HG03442 (cell line): ENCODE measurements at regions not wholly inside any gene's neighbourhood (a gene's known extent, or its start where the extent isn't known, plus 50 kb on each side); places are given as distances from the start of the nearest gene placed in this dataset.
"Not testable (repeated sequence)": the region's sequence is repeated elsewhere in the genome, so short reads cannot be mapped to it uniquely, and the experiment has no call there.

Experiments
- ATAC-seq: cut with Tn5 transposase; IDR thresholded peaks from one replicate; pipeline ENCODE4 v1.9.1; 2021; ENCODE audit warnings: mild to moderate bottlenecking, moderate library complexity; ENCODE audit not compliant: unreplicated experiment

- ATAC-seq, result not testable (repeated sequence)
Observed at GRCh38 chr3:72028726-72029125, 243.8 kb upstream of the PROK2 start.

DNA sequence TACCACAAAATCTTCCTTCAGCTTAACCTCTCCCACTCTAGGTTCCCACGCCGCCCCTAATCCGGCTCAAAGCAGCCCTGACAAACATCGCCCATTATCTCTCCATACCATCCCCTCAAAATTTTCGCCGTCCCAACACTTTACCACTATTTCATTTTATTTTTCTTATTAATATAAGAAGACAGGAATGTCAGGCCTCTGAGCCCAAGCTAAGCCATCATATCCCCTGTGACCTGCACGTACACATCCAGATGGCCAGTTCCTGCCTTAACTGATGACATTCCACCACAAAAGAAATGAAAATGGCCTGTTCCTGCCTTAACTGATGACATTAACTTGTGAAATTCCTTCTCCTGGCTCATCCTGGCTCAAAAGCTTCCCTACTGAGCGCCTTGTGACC lies 243.4 kb upstream of the PROK2 start:
- ATAC-seq, result not testable (repeated sequence)

- ATAC-seq, result not testable (repeated sequence)
Observed at GRCh38 chr3:72027728-72028127, 242.8 kb upstream of the PROK2 start.

GRCh38 chr3:72022027-72022426 lies 237.1 kb upstream of the PROK2 start:
- no peak for ATAC-seq

DNA sequence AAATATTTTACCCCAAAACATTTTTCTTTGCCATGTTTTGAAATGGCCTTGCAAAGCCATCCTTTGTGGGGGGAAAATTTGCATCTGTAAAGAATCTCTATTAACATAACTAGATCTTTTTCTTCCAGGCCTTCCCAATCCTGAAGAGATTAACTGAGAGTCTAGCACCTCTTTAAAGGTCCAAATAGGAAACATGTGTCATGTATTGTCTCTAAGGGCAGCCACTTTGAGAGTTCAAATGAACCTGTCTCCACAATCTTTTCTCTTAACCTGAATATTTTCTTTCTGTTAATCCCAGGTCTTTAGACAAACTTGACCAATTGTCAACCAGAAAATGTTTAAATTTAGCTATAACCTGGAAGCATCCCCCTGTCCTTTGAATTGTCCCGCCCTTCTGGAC lies 236.6 kb upstream of the PROK2 start:
- no peak for ATAC-seq

GRCh38 chr3:72018343-72018984 lies 233.5 kb upstream of the PROK2 start:
- no peak for ATAC-seq

DNA sequence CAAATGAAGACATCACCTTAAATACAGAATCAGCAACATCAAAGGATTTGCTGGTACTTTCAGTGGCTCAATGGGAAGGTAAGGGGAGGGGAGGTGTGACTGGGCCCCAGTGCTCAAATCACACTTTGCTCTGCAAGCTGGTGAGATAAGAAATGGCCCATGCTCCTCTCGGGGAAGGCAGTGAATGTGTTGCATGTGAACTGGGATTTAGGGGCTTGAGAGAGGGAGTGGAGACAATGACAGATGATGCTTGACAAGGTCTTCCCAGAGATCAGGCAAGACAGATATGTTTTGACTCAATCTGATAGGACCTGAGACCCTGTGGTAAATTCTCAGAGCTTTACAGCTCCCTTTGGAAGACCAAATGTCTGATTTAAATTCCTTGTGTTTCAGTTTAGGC lies 233.0 kb upstream of the PROK2 start:
- no peak for ATAC-seq

DNA sequence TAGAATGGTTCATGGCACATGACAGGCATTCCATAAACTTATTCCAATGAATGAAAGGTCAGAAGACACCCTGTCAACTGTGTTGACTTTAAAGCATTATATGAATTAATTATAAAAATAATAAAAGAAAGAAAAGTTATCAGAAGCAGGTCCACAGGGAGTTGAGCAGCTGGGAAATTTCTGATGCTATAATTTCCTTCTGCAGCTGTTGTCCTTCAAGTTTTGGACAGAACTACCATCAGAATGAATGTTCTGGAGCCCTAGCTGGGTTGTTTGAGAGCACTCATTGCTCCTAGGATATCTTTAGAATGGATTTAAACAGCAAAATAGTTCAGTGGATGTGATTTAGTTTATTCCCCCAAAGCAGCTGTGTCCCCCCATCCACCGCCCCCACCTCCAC lies 232.4 kb upstream of the PROK2 start:
- ATAC-seq, result no peak

DNA sequence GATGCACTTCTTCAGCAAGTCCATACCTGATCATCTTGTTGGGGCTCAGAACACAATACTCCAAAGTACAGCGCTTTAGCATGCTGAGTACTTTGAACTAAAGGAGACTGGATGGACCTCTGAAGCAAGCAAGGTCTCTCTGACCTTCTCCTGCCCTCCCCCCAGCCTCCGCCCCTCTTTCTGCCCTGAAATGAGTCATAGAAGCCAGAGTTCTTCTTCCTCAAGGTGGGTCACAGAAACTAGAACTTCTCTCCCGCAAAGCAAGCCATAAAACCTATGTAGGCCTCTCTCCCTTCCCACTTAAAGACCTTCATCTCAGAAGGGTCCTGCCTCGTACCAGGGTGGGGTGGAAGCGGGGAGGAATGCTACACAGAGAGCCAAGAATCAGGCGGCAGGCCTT lies 230.5 kb upstream of the PROK2 start:
- peak; percentile 49 for ATAC-seq

DNA sequence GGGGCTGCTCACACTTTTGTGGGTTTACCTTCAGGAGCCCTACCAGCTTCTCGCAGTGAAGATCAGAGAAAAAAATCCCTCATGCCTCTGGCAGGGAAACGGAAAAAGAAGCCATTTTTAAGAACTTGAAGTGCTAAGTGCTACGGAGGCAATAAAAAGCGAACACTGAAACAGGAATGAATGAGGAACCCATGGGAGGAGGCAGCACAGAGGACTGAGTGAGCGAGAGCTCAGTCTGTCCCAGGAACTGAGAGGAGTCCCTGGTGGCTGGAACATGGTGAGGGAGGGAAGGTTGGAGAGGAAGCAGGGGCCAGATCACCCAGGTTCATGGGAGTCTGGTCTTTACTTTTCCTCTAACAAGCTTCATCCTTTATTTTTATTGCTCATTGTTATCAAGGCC lies 228.1 kb upstream of the PROK2 start:
- no peak for ATAC-seq

- ATAC-seq, result no peak
Observed at GRCh38 chr3:72012363-72012762, 227.4 kb upstream of the PROK2 start.

DNA sequence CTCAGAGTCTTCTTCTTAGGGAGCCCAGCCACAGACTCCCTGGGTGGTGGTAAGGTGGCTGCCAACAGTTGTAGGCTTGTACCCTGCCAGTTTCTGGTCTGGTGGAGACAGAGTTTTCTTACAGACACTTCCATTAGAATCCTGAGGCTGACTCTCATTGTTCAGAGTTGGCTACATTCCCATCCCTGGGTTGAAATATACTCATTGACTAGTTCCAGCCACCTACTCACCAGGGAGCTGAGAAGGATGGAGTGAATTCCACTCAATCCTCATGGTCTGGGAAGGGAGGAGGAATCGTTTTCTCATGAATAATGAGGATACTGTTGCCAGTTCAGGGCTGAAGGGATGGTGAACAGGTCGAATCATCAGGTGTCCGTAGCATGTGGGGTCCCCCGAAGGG lies 226.5 kb upstream of the PROK2 start:
- no peak for ATAC-seq

GRCh38 chr3:72009851-72010443 lies 225.0 kb upstream of the PROK2 start:
- ATAC-seq, result peak; percentile 66

- ATAC-seq, result no peak
Observed at GRCh38 chr3:72008226-72008996, 223.5 kb upstream of the PROK2 start.

DNA sequence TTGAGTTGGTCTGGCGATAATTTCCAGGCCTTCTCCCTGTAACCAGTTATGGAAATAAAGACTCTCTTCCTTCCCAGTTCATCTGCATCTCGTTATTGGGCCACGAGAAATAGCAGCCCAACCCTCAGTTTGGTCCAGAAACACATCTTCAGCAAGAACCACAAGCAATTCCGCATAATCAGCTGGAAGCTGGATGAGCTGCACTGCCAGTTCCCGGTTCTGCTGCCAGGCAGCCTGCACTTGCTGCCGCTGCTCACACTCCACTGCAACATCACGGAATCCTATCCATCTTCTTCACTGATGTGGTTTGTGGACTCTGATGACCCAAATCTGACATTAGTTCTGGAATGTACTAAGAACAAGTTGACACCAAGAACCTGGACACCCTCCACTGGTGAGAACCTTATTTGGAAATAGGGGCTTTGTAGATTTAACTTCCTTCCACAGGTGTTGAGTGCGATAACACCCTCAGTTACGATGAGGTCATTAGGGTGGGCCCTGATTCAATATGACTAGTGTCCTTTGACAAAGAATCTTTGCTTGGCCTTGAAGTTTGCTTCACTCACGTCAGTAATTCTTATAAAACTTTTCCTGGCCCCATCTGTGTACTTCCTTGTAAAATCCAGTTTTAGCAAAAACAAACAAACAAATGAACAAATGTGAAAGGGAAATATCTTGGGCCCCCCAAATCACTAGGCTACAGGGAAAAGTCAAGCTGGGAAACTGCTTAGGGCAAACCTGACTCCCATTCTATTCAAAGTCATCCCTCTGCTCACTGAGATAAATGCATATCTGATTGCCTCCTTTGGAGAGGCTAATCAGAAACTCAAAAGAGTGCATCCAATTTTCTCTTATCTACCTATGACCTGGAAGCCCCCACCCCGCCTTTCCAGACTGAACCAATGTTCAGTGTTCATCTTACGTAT lies 221.9 kb upstream of the PROK2 start:
- no peak for ATAC-seq

GRCh38 chr3:72004749-72005292 lies 219.9 kb upstream of the PROK2 start:
- ATAC-seq, result no peak

DNA sequence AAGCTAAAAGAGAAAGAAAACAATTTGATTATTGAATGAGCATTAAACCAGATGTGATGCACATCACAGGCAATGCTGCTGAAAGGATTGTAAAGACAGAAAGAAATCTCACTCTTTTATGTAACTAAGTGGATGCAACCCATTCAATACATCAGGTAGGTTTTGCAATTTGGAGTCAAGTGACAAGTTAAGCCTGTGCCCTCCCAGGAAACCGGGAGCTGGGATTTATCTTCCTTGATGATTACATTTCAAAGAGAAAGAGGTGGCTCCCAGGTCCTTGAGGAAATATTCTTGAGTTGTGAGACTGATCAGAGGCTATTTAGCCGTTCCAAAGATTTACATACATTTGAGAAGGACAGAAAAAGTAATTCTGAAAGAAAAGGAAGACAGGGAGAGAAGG lies 219.0 kb upstream of the PROK2 start:
- ATAC-seq, result no peak

DNA sequence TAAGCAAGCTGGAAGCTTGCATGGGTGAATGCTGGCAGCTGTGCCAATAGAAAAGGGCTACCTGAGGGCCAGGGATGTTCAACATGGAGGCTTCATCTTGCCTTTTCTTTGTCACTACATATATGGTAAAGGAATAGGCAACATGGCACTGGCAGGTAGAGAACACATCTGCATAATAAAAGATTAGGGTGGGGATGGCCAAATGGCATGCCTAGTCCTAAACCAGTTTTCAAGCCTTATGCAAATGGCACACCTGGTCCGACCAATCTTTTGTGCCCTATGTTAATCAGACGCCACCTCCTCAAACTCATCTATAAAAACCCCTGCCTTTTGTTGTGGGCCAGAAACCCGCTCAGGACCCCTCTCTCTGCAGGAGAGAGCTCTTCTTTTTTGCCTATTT lies 216.8 kb upstream of the PROK2 start:
- no peak for ATAC-seq

- ATAC-seq, result no peak
Observed at GRCh38 chr3:71998995-71999673, 214.2 kb upstream of the PROK2 start.

DNA sequence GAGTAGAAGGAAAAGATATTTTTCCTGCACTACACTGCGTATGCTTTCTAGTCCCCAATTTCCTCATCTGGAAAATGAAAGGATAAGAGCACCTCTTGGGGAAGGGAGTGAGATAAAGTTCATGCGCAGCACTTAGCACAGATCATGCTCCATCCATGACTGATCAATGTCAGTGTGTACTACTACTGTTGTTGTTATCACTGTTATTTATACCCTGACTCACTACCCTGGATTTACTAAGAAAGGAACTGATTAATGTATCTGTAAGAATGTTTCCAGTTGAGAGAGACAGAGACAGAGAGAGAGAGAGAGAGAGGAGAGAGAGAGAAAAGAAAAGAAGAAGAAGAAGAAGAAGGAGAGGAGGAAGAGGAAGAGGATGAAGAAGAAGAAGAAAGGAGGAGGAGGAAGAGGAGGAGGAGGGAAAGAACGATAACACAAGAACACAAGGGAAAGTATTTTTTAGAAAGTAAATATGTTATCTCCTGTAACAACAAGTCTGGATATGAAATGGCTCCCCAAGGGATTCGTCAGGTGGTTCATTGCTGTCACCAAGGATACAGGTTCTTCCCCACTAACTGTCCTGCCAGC lies 212.2 kb upstream of the PROK2 start:
- ATAC-seq, result no peak
